ENCODE measurements at regions not wholly inside any gene's neighbourhood (a gene's known extent, or its start where the extent isn't known, plus 50 kb on each side); places are given as distances from the start of the nearest gene placed in this dataset.

- no peak for TF ChIP-seq CTCF (IDR thresholded peaks at IDR 0.05)
- TF ChIP-seq POLR2AphosphoS5 (IDR thresholded peaks at IDR 0.05) = no peak
Measured at GRCh38 chr9:14471041-14471440, 157.1 kb upstream of the NFIB start.
